Superior temporal gyrus (tissue), 1 donor: ENCODE measurements at regions not wholly inside any gene's neighbourhood (a gene's known extent, or its start where the extent isn't known, plus 50 kb on each side); places are given as distances from the start of the nearest gene placed in this dataset.
"Not testable (repeated sequence)": the region's sequence is repeated elsewhere in the genome, so short reads cannot be mapped to it uniquely, and the experiment has no call there.

Source experiments
- DNase-seq: peaks from one replicate; pipeline ENCODE4 v3.0.0-alpha.2; 2016; ENCODE audit errors: extremely low spot score

GRCh38 chr13:111584870-111585269 lies 264.4 kb downstream of the TEX29 start:
- no peak for DNase-seq

GRCh38 chr13:111586291-111586690 lies 265.8 kb downstream of the TEX29 start:
- no peak for DNase-seq

DNA sequence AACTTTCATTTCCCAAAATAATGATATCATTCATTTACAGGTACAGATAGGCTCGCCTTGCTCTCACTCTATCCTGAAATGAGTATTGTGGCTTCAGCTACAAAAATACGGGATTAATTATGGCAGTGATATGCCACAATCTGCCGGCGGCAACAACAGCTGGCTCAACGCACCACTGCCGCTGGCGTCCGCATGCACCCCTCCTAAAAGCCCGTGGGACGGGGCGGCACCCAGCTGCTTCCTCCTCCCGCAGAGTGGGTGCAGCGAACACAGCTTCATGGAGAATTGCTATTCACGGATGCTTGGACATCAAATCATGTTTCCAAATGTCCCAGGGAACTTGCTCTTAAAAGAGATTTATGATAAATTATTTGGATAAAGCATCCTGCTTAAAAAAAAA lies 266.8 kb downstream of the TEX29 start:
- no peak for DNase-seq

- no peak for DNase-seq
Observed at GRCh38 chr13:111589321-111589720, 268.9 kb downstream of the TEX29 start.

DNA sequence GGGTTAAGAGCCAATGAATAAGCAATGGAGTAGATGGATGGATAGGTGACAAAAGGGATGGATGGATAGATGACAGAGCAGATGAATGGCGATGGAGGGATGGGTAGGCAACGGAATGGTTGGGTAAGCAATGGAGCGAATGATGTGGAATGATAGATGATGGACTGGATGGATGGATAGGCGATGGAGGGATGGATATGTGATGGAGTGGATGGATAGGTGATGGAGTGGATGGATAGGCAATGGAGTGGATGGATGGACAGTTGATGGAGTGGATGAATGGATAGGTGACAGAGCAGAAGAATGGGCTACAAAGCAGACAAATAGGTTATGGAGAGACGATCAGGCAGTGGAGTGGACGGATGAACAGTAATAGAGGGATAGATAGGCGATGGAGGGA lies 269.6 kb downstream of the TEX29 start:
- DNase-seq = no peak

GRCh38 chr13:111590796-111591195 lies 270.4 kb downstream of the TEX29 start:
- DNase-seq = no peak

DNA sequence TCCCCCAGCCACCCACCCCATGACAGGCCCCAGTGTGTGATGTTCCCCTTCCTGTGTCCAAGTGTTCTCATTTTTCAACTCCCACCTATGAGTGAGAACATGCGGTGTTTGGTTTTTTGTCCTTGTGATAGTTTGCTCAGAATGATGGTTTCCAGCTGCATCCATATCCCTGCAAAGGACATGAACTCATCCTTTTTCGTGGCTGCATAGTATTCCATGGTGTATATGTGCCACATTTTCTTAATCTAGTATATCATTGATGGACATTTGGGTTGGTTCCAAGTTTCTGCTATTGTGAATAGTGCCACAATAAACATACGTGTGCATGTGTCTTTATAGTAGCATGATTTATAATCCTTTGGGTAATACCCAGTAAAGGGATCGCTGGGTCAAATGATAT lies 273.0 kb downstream of the TEX29 start:
- not testable (repeated sequence) for DNase-seq

DNA sequence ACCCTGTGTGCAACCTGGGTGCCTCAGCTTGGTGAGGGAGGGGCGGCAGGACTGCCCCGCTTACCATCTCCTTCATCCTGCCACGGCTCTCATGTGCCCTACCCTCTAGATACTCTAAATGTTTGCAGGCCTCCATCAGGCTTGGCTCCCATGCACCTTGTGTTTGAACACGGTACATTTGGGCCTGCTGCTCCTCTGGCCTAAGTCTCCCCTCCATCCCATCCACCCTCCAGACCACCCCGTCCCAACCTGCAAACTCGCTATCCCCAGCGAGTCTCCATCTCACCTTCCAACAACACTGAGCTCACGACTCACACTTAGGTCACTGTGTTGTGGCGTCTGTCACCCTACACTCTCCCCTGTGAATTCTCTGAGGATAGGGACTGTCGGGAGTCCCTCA lies 274.2 kb downstream of the TEX29 start:
- no peak for DNase-seq

DNA sequence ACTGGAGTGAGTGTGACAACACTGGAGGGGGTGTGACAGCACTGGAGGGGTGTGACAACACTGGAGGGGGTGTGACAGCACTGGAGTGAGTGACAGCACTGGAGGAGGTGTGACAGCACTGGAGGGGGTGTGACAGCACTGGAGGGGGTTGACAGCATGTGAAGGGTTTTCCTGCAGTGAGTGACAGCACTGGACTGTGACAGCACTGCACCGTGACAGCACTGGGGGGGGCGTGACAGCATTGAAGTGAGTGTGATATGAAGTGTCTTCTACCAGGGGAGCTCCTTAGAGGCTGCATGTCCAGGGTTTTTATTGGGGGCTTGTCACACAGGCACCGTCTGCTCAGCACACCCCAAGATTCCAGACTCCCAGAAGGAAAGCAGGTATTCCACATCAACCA lies 274.8 kb downstream of the TEX29 start:
- DNase-seq = no peak

DNA sequence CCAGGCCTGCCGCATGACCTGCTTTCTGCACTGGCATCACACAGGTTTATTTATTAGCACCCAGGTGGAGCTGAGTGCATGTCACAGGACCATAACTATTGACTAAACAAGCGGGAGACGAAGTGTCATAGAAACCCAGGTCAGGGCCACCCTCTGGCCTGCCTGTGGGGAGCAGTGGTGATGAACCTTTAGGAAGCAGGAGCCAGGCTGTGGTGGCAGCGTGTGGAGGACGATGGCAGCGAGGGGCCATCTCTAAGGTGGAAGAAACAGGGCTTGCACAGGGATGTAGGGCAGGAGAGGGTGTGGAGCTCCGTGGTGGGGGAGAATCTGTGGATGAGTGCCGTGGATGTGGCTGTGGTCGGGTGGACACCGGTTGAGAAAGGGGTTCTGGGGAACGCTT lies 275.3 kb downstream of the TEX29 start:
- DNase-seq = no peak

- DNase-seq = no peak
Observed at GRCh38 chr13:111597191-111597611, 276.8 kb downstream of the TEX29 start.

- DNase-seq = no peak
Observed at GRCh38 chr13:111597618-111598017, 277.2 kb downstream of the TEX29 start.

- DNase-seq = no peak
Observed at GRCh38 chr13:111598747-111599146, 278.3 kb downstream of the TEX29 start.

- no peak for DNase-seq
Observed at GRCh38 chr13:111599791-111600190, 279.3 kb downstream of the TEX29 start.

DNA sequence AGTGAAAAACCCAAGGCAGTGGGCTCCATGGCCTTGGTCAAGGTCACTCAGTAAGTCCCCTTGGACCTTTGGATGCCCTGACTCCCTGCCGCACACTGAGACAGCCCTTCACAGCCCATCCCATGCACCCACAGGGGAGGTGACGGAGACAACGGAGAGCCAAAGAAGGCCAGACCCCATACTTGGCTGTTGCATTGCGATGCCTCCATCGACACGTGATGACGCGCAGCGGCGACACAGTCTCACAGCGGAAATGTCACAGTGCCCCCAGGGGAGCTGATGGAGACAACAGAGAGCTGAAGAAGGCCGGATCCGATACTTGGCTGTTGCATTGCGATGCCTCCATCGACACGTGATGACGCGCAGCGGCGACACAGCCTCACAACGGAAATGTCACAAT lies 282.4 kb downstream of the TEX29 start:
- no peak for DNase-seq

DNA sequence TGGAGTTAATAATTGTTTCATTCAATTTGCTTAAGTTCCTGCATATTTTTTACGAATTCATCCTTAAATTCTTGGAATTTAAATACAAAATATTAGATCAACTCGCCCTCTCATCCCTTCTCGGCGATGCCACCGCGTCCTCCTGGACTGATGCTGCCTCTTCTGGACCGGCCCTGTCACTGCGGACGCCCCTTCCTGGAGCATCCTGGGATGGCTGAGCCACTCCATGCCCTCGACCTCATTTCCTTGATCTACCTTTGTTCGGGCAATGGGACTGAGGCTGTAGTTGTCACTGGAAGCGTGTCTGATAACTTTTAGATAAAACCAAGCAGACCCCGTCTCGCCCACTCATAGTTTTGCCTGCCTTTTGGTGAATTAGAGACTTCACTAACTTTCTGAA lies 283.7 kb downstream of the TEX29 start:
- DNase-seq = no peak

- no peak for DNase-seq
Observed at GRCh38 chr13:111608556-111608955, 288.1 kb downstream of the TEX29 start.

DNA sequence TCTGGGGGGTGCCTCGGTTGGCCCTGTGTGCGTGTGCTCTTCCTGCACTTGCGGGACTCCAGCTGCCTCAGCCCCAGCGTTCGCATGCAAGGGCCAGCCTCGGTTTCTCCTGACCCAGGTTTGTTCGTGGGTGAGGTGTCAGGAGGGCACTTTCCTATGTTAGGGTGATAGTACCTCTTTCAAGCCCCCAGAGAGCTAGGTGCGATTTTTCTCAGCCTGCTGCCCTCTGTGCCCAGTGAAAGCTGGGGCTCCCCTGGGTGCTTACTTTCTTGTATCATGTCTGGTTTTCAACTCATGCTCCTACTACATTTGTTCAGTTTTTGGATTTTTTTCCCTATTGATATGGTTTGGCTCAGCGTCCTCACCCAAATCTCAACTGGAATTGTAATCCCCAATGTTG lies 289.2 kb downstream of the TEX29 start:
- no peak for DNase-seq

GRCh38 chr13:111610081-111610480 lies 289.6 kb downstream of the TEX29 start:
- no peak for DNase-seq

DNA sequence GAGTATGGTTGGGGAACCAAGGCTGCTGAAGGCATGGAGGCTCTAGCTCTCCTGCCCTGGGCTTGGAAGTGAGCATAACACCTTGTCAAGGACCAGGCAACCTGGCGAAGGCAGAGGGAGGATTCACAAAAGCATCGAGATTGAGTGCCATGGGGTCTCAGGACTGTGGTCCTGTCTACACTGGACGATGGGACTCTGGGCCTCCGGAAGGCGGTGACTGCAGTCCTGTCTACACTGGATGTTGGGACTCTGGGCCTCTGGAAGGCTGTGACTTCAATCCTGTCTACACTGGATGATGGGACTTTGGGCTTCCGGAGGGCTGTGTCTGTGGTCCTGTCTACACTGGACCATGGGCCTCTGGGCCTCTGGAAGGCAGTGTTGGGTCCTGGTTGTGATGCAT lies 290.4 kb downstream of the TEX29 start:
- no peak for DNase-seq

GRCh38 chr13:111611651-111612050 lies 291.2 kb downstream of the TEX29 start:
- DNase-seq = no peak

DNA sequence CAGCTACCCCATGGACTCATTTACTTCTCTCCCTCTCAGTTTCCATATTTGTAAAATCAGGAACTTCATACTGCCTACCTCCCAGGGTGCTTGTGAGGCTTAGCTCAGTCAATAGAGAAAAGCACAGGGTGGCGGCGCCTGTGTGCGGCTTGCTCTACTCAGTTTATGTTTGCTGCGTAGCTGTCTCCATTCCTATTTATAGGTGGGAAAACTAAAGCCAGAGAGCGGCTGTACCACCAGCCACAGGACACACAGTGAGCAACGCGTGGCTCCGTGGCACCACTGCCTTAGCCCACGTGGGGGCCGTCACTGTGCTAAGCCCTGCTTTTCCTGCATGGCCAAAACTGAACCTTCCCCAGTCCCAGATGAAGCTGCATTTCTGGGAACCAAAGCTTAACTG lies 292.4 kb downstream of the TEX29 start:
- DNase-seq = no peak

- DNase-seq = no peak
Observed at GRCh38 chr13:111614009-111614408, 293.6 kb downstream of the TEX29 start.

DNA sequence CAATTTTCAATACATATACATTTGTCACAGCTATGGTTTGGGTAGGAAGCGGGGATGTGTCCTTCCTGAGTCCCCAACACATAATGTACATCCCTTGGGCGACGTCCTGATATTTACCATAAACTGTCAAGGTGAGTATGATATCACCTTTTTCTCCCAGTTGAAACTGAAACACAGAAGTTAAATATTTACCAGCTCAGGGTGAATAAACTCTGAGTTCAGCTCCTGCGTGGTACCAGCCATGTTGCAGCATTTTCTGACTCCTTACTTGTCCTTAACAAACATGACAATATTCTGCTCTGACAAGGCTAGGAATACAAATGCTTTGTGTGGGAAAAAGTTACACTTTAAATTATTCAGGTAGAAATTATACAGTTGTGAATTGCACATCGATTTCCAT lies 294.2 kb downstream of the TEX29 start:
- no peak for DNase-seq

GRCh38 chr13:111616203-111616602 lies 295.8 kb downstream of the TEX29 start:
- no peak for DNase-seq
